HCT116 (cell line): ENCODE measurements at regions not wholly inside any gene's neighbourhood (a gene's known extent, or its start where the extent isn't known, plus 50 kb on each side); places are given as distances from the start of the nearest gene placed in this dataset.
"Not testable (repeated sequence)": the region's sequence is repeated elsewhere in the genome, so short reads cannot be mapped to it uniquely, and the experiment has no call there.

Experiments used
- ATAC-seq: fragments of 200-7000 bp; cut with Tn5 transposase; 2 replicates; pipeline ENCODE4 v1.9.1; 2020; ENCODE audit warnings: mild to moderate bottlenecking, moderate library complexity
- BruUV-seq: library from RNA; stranded (reverse); fragments of 400-500 nt; replicated peaks from 2 replicates; lab custom pipeline; 2021; lab: Mats Ljungman, UMichigan
- CTCF ChIA-PET: fragments of 300-600 bp; sonication (Branson Sonifier 250); formaldehyde crosslinking; loops from one replicate; lab custom pipeline; 2021; ENCODE audit warnings: antibody characterized with exemption; lab: Charles Lee
- POLR2A ChIA-PET: fragments of 300-600, 350-600 bp; sonication (Branson Sonifier 250); formaldehyde crosslinking; loops from one replicate; lab custom pipeline; 2021; ENCODE audit warnings: antibody characterized with exemption; lab: Charles Lee
- RAD21 ChIA-PET, 2 experiments: fragments of 300-600 bp; sonication (Branson Sonifier 250); formaldehyde crosslinking; loops; one replicate each; lab custom pipeline; 2023; ENCODE audit warnings: low total read pairs in 2 of 2; ENCODE audit not compliant: uncharacterized antibody in 2 of 2, unreplicated experiment in 2 of 2, low non-redundant PET in 1 of 2; lab: Charles Lee
- DNase-seq: peaks from one replicate; pipeline ENCODE4 v3.0.0-alpha.2; 2010; ENCODE audit warnings: low read depth, low spot score
- H2AFZ ChIP-seq: fragments of 200-600 bp; shearing (Covaris generic), sonication (generic); 2 replicates; pipeline ENCODE4 v1.6.1; 2017; ENCODE audit warnings: low read depth, mixed run types, mixed read lengths, antibody characterized with exemption, low read length; ENCODE audit not compliant: poor library complexity, severe bottlenecking
- H3K27ac ChIP-seq: 2 replicates; pipeline ENCODE4 v1.5.1; 2012; ENCODE audit warnings: low read depth, low read length
- H3K27me3 ChIP-seq: fragments of 200-600 bp; sonication (generic); 2 replicates; pipeline ENCODE4 v1.6.1; 2016; ENCODE audit warnings: mixed run types, low read length, mixed read lengths; ENCODE audit not compliant: insufficient read depth
- H3K36me3 ChIP-seq, 2 experiments: fragments of 200-500 bp in 1 of 2; fragments of 200-600 bp in 1 of 2; sonication (Bioruptor generic) in 1 of 2; sonication (generic) in 1 of 2; 2 replicates each; pipeline versions ENCODE4 v1.5.1 to v1.6.1; 2014 to 2016; ENCODE audit warnings: low read length in 2 of 2, inconsistent platforms in 1 of 2, mixed read lengths in 1 of 2, mixed run types in 1 of 2; ENCODE audit not compliant: insufficient read depth in 2 of 2, control insufficient read depth in 1 of 2
- H3K4me1 ChIP-seq, 2 experiments: fragments of 200-600 bp in 1 of 2; sonication (generic) in 1 of 2; 2 replicates each; pipeline versions ENCODE4 v1.5.1 to v1.6.1; 2012 to 2017; ENCODE audit warnings: low read length in 2 of 2, inconsistent platforms in 1 of 2, mild to moderate bottlenecking in 1 of 2, mixed read lengths in 1 of 2, mixed run types in 1 of 2, moderate library complexity in 1 of 2; ENCODE audit not compliant: insufficient read depth in 2 of 2, control insufficient read depth in 1 of 2
- H3K4me2 ChIP-seq: fragments of 200-600 bp; sonication (generic); 2 replicates; pipeline ENCODE4 v1.6.1; 2017; ENCODE audit warnings: mixed run types, low read length, mixed read lengths
- H3K4me3 ChIP-seq, 2 experiments: fragments of 200-600 bp in 1 of 2; sonication (generic) in 1 of 2; replicated peaks in 1 of 2; 2 replicates each; pipeline ENCODE4 v1.5.1; 2011 to 2016; ENCODE audit warnings: low read length in 2 of 2, control low read depth in 1 of 2, low read depth in 1 of 2, mild to moderate bottlenecking in 1 of 2, mixed read lengths in 1 of 2, mixed run types in 1 of 2
- H3K79me2 ChIP-seq: fragments of 200-600 bp; sonication (generic); 2 replicates; pipeline ENCODE4 v1.6.1; 2017; ENCODE audit warnings: mild to moderate bottlenecking, mixed run types, low read length, moderate library complexity, mixed read lengths; ENCODE audit not compliant: insufficient read depth
- H3K9ac ChIP-seq: fragments of 200-600 bp; sonication (generic); 2 replicates; pipeline ENCODE4 v1.6.1; 2016; ENCODE audit warnings: low read length, mixed read lengths
- H3K9me2 ChIP-seq: fragments of 200-600 bp; sonication (generic), shearing (Covaris generic); 2 replicates; pipeline ENCODE4 v1.6.1; 2017; ENCODE audit warnings: mixed run types, mild to moderate bottlenecking, moderate library complexity; ENCODE audit not compliant: insufficient read depth
- H3K9me3 ChIP-seq, 2 experiments: fragments of 200-500 bp in 1 of 2; fragments of 200-600 bp in 1 of 2; sonication (Bioruptor generic) in 1 of 2; sonication (generic) in 1 of 2; 2 replicates each; pipeline ENCODE4 v1.6.1; 2014 to 2017; ENCODE audit warnings: low read length in 2 of 2, mixed read lengths in 2 of 2, inconsistent platforms in 1 of 2, low read depth in 1 of 2, mild to moderate bottlenecking in 1 of 2, mixed run types in 1 of 2, moderate library complexity in 1 of 2; ENCODE audit not compliant: control insufficient read depth in 1 of 2, insufficient read depth in 1 of 2
- H4K20me1 ChIP-seq: fragments of 200-600 bp; sonication (generic), shearing (Covaris generic); 2 replicates; pipeline ENCODE4 v1.6.1; 2017; ENCODE audit warnings: mixed run types, mild to moderate bottlenecking, moderate library complexity; ENCODE audit not compliant: insufficient read depth
- CBX3 ChIP-seq: IDR thresholded peaks from 2 replicates; pipeline ENCODE4 v1.6.1; 2012; ENCODE audit warnings: low read depth
- CEBPB ChIP-seq: IDR thresholded peaks from 2 replicates; pipeline ENCODE4 v1.6.1; 2012; ENCODE audit warnings: low read depth
- CTCF ChIP-seq, 3 experiments: fragments of 200-600 bp in 1 of 3; sonication (generic) in 1 of 3; IDR thresholded peaks in 2 of 3; conservative IDR thresholded peaks in 1 of 3; 2 replicates each; pipeline ENCODE4 v1.5.1; 2012 to 2017; ENCODE audit warnings: low read depth in 2 of 3, low read length in 2 of 3, antibody characterized with exemption in 1 of 3, borderline replicate concordance in 1 of 3, control low read depth in 1 of 3, mild to moderate bottlenecking in 1 of 3, mixed read lengths in 1 of 3, mixed run types in 1 of 3, moderate library complexity in 1 of 3; ENCODE audit not compliant: insufficient read depth in 1 of 3
- EZH2 ChIP-seq: fragments of 200-600 bp; sonication (generic); IDR thresholded peaks from 2 replicates; pipeline ENCODE4 v1.6.1; 2017; ENCODE audit warnings: antibody characterized with exemption, mixed run types
- EZH2phosphoT487 ChIP-seq: fragments of 200-600 bp; IDR thresholded peaks from 2 replicates; pipeline ENCODE4 v1.6.1; 2018; ENCODE audit warnings: antibody characterized with exemption, borderline replicate concordance
- JUND ChIP-seq: IDR thresholded peaks from 2 replicates; pipeline ENCODE4 v1.6.1; 2012
- RAD21 ChIP-seq: IDR thresholded peaks from 2 replicates; pipeline ENCODE4 v1.6.1; 2012; ENCODE audit warnings: low read depth, mild to moderate bottlenecking
- SIN3A ChIP-seq: IDR thresholded peaks from 2 replicates; pipeline ENCODE4 v1.6.1; 2012; ENCODE audit warnings: low read depth
- SP1 ChIP-seq: IDR thresholded peaks from 2 replicates; pipeline ENCODE4 v1.6.1; 2012; ENCODE audit warnings: low read depth
- SRF ChIP-seq: IDR thresholded peaks from 2 replicates; pipeline ENCODE4 v1.6.1; 2012; ENCODE audit warnings: low read depth
- TCF7L2 ChIP-seq: IDR thresholded peaks from 2 replicates; pipeline ENCODE4 v1.7.0; 2011; ENCODE audit warnings: borderline replicate concordance, inconsistent platforms; ENCODE audit not compliant: insufficient read depth, insufficient read length; ENCODE audit errors: extremely low read depth
- YY1 ChIP-seq: IDR thresholded peaks from 2 replicates; pipeline ENCODE4 v1.6.1; 2011; ENCODE audit warnings: low read length, low read depth, moderate library complexity, mild to moderate bottlenecking; ENCODE audit not compliant: insufficient replicate concordance; ENCODE audit errors: extremely low read depth
- ZBTB33 ChIP-seq: IDR thresholded peaks from 2 replicates; pipeline ENCODE4 v1.6.1; 2011; ENCODE audit warnings: mild to moderate bottlenecking, low read length, moderate library complexity; ENCODE audit not compliant: insufficient replicate concordance; ENCODE audit errors: extremely low read depth
- intact Hi-C: fragments of 100-400 bp; cut with micrococcal nuclease; formaldehyde crosslinking; loops from 2 replicates; pipeline ENCODE4 v1.10.0; 2022

- Histone ChIP-seq H3K36me3 (no peaks in the 10 kb centered on the region), H3K27me3 (no peaks in the 10 kb centered on the region), H3K4me1 (no peaks in the 10 kb centered on the region), H4K20me1 (no peaks in the 10 kb centered on the region), H3K27ac (no peak overlapping the region), H3K4me3 (no peak overlapping the region), H3K9ac (no peak overlapping the region), H3K4me2 (no peak overlapping the region), H2AFZ (no peak overlapping the region), H3K9me3 (peaks cover 9 to 16% of the 10 kb centered on the region in 2 experiments; a peak in 2 of 4 replicates), H3K79me2 (no peaks in the 10 kb centered on the region), H3K9me2 (no peaks in the 10 kb centered on the region)
- DNase-seq: no peak
- intact Hi-C loops: no loop called here
- ChIA-PET POLR2A (no interaction called here), CTCF (no interaction called here), RAD21 (no interaction called here)
- ATAC-seq: no peak
- no peak for TF ChIP-seq SIN3A
- TF ChIP-seq CBX3: no peak
- no peak for TF ChIP-seq SP1
- TF ChIP-seq YY1: no peak
- TF ChIP-seq RAD21: no peak
- TF ChIP-seq EZH2phosphoT487: no peak
- TF ChIP-seq JUND: no peak
- TF ChIP-seq CTCF (IDR thresholded peaks at IDR 0.05 in 2 of 3, conservative IDR thresholded peaks at IDR 0.05 in 1 of 3; ENCODE audit: borderline replicate concordance in 1 of 3, insufficient read depth in 1 of 3, low read depth in 2 of 3, low read length in 2 of 3): no peak
- TF ChIP-seq CEBPB: no peak
- TF ChIP-seq ZBTB33: no peak
- TF ChIP-seq EZH2: no peak
- TF ChIP-seq TCF7L2: no peak
- TF ChIP-seq SRF: no peak
- BruUV-seq: no TSS peak
Observed at GRCh38 chr3:76532158-76532822, 507.6 kb upstream of the ROBO2 start.

DNA sequence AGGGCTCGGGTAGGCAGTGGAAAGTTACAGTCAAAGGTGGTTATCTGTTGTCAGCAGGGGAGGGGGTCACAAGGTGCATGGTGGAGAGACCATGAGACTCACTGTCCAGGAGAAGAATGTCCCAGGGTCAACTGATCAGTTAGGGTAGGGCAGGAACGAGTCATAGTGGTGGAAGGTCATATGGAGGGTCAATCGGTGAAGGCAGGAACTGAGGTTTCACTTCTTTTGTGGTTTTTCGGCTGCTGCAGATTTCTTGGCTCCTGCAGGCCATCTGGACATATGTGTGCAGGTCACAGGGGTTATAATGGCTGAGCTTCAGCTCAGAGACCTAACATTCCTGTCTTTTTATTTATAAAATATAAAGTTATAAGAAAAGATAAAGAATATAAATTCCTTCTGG is 506.2 kb upstream of the ROBO2 start:
- H3K4me2 ChIP-seq, H3K4me3 ChIP-seq, ATAC-seq, DNase-seq, intact Hi-C loops, H3K9ac ChIP-seq, H3K4me1 ChIP-seq, H3K79me2 ChIP-seq, H4K20me1 ChIP-seq, H3K36me3 ChIP-seq, H3K27me3 ChIP-seq, H2AFZ ChIP-seq, H3K27ac ChIP-seq, H3K9me2 ChIP-seq, BruUV-seq, CTCF ChIA-PET, POLR2A ChIA-PET, RAD21 ChIA-PET: not testable (repeated sequence)
- peaks cover 4 to 19% of the 10 kb centered on the region in 2 experiments; a peak in 2 of 4 replicates for H3K9me3 ChIP-seq
